Activated CD4-positive, CD25-positive, alpha-beta regulatory T cell treated with anti-CD3 and anti-CD28 coated beads, Interleukin-2, amount 50 U/mL, for 72 hours (primary cell): ENCODE measurements at regions not wholly inside any gene's neighbourhood (a gene's known extent, or its start where the extent isn't known, plus 50 kb on each side); places are given as distances from the start of the nearest gene placed in this dataset.
"Not testable (repeated sequence)": the region's sequence is repeated elsewhere in the genome, so short reads cannot be mapped to it uniquely, and the experiment has no call there.

Experiments
- DNase-seq: peaks from one replicate; pipeline ENCODE4 v3.0.0; 2021

GRCh38 chr2:37759989-37760388, 88.5 kb upstream of the CDC42EP3 start:
- DNase-seq, result not testable (repeated sequence)

- no peak for DNase-seq
Measured at GRCh38 chr2:37760471-37760870, 89.0 kb upstream of the CDC42EP3 start.

DNA sequence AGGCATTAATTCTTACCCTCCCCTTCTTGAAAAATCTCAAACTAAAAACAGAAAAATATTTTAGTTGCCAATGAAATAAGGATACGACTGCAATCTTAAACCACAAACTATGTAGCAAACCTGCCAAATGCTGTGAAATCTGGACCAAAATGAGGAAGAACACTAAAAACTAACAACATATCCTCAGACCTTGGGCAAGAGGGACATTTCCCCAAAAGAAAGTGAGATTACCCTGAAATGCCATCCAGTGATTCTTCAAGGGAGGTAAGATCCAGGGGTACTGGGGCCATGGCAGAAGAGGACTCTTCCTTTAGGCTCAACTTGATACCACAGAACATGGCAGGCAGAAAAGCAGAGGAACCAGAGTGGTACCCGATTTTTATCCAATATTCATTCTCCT, 90.8 kb upstream of the CDC42EP3 start:
- not testable (repeated sequence) for DNase-seq

DNA sequence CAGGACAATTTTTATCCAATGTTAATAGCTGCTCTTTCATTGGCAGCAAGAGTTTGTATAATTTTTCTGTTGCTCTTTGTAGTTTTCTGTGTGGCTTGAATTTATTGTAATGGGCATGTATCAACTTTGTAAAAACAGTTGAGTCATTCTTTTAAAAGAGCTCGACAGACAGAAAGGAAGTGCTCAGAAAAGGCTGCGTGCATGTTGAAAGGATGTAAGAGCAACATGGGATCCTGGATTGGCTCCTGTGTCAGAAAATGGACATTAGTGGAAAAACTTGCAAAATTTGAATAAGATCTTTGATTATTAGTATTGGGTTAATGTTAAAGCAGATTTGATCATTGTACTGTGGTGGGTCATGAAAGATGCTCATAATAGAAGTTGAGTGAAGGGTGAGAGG, 93.3 kb upstream of the CDC42EP3 start:
- DNase-seq, result no peak

- no peak for DNase-seq
Measured at GRCh38 chr2:37766106-37766505, 94.7 kb upstream of the CDC42EP3 start.

DNA sequence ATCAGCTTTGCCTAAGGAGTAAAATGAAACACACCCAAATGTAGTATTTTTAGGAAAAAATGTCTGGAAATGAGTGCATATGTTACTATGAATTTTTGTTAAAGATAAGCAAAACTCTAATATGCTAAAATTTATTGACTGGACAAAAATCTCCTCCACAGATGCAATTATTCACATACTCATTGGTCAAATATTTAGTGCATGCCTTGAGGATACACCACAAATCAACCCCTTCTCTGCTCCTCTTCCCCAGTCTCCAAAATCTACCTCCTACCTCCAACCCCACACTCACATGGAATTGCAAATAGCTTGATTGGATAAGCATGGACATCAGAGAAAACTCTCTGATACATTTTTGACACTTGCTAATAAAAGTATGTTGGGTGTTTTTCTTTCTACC, 95.6 kb upstream of the CDC42EP3 start:
- no peak for DNase-seq

DNA sequence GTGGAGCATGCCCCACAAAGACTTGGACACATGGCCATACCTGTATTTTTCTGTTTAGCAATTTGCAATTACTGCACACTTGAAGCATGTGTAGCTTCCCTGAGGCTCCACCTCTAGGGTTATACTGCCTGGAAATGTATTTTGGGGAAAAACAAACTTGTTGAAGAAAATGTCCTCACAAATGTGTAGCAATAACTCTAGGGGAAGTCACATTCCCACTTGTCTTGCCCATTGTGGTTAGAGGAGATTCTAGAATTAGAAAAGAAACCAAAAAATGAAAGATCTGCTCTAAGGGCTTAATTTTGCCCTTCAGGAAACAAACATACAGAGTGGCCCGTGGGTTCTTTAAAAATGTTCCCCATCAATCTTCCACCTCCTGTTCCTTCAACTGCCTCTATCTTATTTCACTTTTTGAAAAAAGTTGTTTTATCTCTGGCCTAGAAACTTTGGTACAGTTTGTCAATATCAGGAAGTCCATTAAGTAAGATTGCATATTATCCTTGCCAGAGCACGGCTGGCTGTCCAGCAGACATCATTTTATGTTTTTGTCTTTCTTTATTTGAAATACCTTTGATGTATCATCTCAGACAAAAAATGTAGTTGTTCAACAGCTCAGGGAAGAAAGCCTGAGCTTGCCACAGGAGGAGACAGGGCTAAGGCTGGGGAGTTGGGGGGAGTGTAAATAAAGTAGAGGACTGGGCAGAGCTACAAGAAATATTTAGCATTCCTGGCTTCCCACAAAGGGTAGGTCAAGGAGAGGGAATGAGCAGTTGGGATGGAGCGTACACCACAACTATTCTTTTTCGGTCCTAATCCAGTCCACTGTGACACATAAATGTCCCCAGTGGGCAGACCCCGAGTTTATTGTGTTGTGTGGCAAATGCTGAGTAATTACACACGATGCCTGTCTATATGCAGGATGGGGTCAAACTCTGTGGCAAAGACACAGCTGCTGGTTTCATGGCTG, 96.8 kb upstream of the CDC42EP3 start:
- DNase-seq, result no peak

DNA sequence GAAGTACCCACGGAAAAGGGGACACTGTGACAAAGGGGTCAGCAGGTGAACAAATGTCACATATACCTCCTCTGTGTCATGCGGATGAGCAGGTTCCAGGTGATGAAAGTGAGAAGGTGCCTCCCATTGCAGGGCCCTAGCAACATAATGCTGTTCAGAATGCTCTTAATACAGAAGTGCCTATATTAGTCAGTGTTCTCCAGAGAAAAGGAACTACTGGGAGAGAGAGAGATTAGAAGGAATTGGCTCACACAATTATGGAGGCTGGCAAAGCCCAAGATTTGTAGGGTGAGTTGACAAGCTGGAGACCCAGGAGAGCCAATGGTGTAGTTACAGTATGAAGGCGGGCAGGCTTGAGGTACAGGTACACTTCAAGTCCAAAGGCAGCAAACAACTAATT, 98.1 kb upstream of the CDC42EP3 start:
- no peak for DNase-seq

GRCh38 chr2:37770797-37771196, 99.4 kb upstream of the CDC42EP3 start:
- no peak for DNase-seq

DNA sequence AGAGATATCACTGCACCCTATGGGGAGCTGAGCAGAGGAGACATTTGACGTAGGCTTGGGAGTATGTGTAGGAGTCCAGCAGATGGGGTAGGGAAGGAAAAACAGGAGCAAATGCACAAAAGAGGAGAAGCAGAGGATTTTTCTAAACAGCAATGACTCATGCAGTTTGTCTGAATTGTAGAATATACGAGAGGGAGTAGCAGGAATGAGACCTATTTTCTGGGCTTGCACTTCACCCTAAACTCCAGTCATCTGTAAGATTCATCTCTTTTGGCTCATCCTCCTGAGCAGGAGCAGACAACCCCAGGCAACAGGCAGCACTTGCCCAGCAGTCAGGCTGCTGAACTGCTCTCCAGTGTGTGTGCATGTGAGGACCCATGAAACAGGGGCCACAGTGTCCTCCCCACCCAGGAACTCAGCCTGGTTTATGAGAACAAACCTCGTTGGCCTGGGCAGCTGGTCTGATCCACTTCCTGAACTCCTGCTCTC, 100.2 kb upstream of the CDC42EP3 start:
- DNase-seq, result no peak

DNA sequence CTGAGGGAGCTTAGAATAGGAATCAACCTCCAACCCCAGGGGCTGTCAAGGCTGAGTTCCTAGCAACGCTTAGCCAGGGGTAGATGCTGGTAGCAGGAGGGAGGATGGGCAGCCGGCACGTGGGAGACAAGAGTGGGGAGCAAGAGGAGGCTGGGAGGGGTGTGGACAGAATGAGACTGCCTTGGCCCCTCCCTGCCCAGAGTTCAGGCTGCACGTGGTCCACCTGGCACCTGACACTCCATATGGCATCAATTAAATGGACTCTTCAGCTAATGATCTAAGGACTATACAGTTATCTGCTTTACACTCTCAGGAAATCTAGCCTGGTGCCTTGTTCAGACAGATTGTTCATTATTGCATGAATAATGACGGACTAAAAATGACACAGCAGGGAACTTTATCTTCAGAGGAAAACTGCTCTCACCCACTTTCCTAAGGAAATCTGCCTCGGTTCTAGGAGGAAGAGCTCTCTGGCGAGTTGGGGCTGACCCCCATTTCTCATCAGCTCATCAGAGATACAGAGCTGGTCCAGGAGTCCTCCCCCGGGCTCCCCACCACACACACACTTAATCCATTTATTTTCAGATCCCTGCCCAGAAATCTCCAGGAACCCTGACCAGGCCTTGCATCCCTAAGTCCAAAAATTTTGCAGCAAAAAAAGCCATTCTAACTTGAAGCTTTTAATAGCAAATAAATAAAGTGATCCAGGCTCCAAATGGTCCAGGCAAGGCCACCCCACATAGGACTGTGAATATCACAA, 102.1 kb upstream of the CDC42EP3 start:
- no peak for DNase-seq

DNA sequence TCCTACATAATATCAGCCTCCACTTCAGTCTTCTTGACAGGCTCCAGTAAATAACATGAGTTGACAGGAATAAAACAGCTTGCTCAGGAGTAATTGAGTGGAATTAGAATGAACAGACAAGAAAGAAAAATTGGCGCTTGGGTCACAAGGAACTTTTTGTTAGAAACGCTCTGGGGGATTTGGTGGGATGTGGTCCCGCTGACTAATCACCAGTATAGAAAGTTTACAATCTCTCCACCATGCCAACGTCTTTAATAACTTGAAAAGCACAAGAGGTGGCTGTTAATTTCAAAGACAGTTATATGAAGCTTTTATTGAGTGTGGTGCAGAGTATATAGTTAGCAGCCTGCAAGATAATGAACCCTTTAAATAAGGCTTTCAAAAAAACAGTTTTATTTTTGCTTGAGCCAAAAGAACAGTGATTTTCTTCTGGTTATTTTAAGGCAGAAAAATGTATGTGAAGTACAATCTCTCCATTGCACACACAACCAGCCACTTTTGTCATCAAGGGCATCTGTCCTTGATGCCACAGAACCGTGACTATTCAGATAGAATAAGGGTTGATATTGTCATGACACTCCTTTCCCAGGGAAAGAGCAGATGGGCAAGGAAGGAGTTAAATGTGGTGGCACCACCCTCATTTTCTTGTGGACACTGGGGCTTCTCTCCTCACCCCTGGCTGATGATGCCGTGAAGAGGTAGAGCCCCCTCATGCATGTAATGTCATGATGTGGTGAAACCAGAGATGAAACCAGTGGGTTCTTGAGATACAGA, 102.9 kb upstream of the CDC42EP3 start:
- DNase-seq, result not testable (repeated sequence)

DNA sequence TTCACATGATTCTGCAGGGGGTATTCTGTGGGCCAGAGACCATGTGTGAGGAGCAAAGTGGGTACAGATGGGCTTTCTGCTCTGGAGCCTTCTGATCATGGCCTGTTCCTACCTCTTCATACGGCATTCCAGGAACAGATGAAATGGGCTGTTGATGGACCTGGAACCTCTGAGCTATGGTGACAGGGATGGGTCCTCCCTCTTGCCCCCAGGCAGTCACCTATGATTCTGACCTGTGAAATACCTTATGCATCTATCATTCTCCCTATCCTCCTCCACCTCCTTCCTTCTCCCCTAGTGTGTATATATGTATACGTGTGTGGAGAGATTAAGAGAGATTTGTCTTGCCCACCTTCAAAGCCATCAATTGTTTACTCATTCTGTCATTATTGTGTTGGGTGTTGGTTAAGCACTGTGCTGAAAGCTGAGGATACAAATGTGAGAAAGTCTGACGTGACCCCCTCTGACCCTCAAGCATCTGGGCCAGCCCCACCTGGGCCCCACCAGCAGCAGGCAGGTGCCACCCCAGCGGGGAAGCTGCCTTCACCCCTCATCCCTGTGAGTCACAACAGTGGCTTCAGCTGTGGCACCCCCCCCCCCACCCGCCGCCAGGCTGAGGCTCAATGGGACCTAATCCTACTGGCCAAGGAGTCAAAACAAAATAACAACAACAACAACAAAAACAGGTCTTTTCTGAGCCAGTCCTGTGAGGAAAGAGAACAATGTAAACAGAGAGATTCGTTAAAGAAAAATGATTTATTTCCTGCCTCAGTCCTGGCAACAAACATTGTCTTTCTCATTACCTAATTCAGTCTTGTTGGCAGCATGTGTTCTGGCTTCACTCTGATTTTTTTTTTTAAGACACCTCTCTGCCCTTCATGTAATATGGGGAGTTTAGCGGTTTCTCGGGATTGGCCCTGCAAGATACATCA, 103.8 kb upstream of the CDC42EP3 start:
- DNase-seq, result no peak

DNA sequence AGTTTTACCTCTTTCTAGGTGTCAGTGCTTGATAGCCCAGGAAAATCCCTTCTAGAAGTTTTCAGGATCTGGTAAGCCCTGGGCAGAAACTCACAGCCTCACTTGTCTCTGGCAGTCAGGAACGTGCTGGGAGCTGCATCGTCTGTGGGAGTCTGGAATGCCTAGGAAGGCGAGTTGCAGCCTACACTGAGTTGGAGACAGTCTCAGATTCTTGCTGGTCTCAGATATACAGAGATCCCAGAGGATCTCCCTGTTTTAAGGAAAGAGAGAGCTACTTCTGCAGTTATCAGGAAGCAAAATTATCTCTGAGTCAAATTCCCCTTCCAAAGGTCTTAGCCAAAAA, 104.4 kb upstream of the CDC42EP3 start:
- no peak for DNase-seq

DNA sequence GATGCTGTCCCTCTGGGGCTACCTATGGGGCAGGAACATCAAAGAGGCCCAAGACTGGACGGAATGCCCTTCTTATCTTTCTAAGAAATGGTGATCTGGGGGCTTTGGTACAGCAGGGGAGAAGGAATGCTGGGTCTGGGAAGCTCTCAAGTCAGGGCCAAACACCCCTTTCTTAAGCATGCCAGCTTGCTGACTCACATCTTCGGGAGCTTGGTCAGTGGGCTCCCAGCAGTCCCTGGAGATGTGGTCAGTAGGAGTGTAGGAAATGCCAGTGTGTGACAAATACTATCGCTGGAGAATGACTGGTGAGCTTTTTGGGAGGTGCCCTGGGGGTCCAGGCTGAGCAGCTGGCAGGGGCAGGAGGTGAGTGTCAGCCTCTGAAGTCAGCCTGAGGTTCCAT, 105.0 kb upstream of the CDC42EP3 start:
- no peak for DNase-seq

GRCh38 chr2:37779139-37779538, 107.7 kb upstream of the CDC42EP3 start:
- DNase-seq, result no peak

GRCh38 chr2:37779611-37780386, 108.4 kb upstream of the CDC42EP3 start:
- DNase-seq, result no peak

- DNase-seq, result no peak
Measured at GRCh38 chr2:37780387-37780676, 108.9 kb upstream of the CDC42EP3 start.

- DNase-seq, result no peak
Measured at GRCh38 chr2:37781028-37781427, 109.6 kb upstream of the CDC42EP3 start.

- no peak for DNase-seq
Measured at GRCh38 chr2:37782155-37782673, 110.8 kb upstream of the CDC42EP3 start.

- DNase-seq, result no peak
Measured at GRCh38 chr2:37782721-37783371, 111.4 kb upstream of the CDC42EP3 start.
